ENCODE measurements at regions not wholly inside any gene's neighbourhood (a gene's known extent, or its start where the extent isn't known, plus 50 kb on each side); places are given as distances from the start of the nearest gene placed in this dataset.
"Not testable (repeated sequence)": the region's sequence is repeated elsewhere in the genome, so short reads cannot be mapped to it uniquely, and the experiment has no call there.

- POLR2A ChIA-PET (ENCODE audit: unreplicated experiment), result no interaction called here
- intact Hi-C loops (cut with micrococcal nuclease), result no loop called here
- no peak for DNase-seq
These were observed 89.0 kb upstream of the STOX2 start for GRCh38 chr4:183816077-183816476.

GRCh38 chr4:183816882-183817509 lies 88.1 kb upstream of the STOX2 start:
- Histone ChIP-seq H3K4me2 (ENCODE audit: low read length) (no peak overlapping the region), H3K79me2 (ENCODE audit: low read length) (no peaks in the 10 kb centered on the region), H4K20me1 (ENCODE audit: low read length) (no peaks in the 10 kb centered on the region), H3F3A (ENCODE audit: low read length, unreplicated experiment) (no peaks in the 10 kb centered on the region), H3K9ac (ENCODE audit: low read length) (no peak overlapping the region), H3K27ac (ENCODE audit: low read length) (no peak overlapping the region), H3K9me2 (replicated peaks; ENCODE audit: low read length) (no peaks in the 10 kb centered on the region), H3K36me3 (ENCODE audit: low read depth, low read length) (no peaks in the 10 kb centered on the region), H3K4me1 (ENCODE audit: insufficient read depth, low read length) (no peaks in the 10 kb centered on the region), H2AFZ (ENCODE audit: low read length) (no peak overlapping the region), H3K27me3 (ENCODE audit: low read length) (no peaks in the 10 kb centered on the region), H3K9me3 (ENCODE audit: low read length) (no peaks in the 10 kb centered on the region), H3K4me3 (ENCODE audit: low read length) (no peak overlapping the region)
- intact Hi-C loops (cut with micrococcal nuclease), result no loop called here
- DNase-seq (no peak), ATAC-seq (no peak)
- TF ChIP-seq EZH2phosphoT487 (IDR thresholded peaks at IDR 0.05; ENCODE audit: borderline replicate concordance, low read length), result no peak
- no peak for TF ChIP-seq EZH2 (IDR thresholded peaks at IDR 0.05; ENCODE audit: low read length, unreplicated experiment)
- no peak for TF ChIP-seq CTCF (conservative IDR thresholded peaks at IDR 0.05; ENCODE audit: low read depth, low read length)
- CTCF ChIA-PET, result no interaction called here
- POLR2A ChIA-PET (ENCODE audit: unreplicated experiment), result no interaction called here
- no TSS peak for BruUV-seq (replicated peaks)

More at GRCh38 chr4:183816077-183816476, 89.0 kb upstream of the STOX2 start:
- CTCF ChIA-PET, result no interaction called here
- no peaks in the 10 kb centered on the region for H3K9me2 ChIP-seq (replicated peaks; ENCODE audit: low read length)
- BruUV-seq (replicated peaks), result no TSS peak
- H3K79me2 ChIP-seq (ENCODE audit: low read length), result no peaks in the 10 kb centered on the region
- H3K4me2 ChIP-seq (ENCODE audit: low read length), result no peak overlapping the region
- H3K27me3 ChIP-seq (ENCODE audit: low read length), result no peaks in the 10 kb centered on the region
- no peaks in the 10 kb centered on the region for H3K36me3 ChIP-seq (ENCODE audit: low read depth, low read length)
- no peak overlapping the region for H3K9ac ChIP-seq (ENCODE audit: low read length)
- no peaks in the 10 kb centered on the region for H3K9me3 ChIP-seq (ENCODE audit: low read length)
- TF ChIP-seq EZH2phosphoT487 (IDR thresholded peaks at IDR 0.05; ENCODE audit: borderline replicate concordance, low read length), result no peak
- no peak for TF ChIP-seq CTCF (conservative IDR thresholded peaks at IDR 0.05; ENCODE audit: low read depth, low read length)
- TF ChIP-seq EZH2 (IDR thresholded peaks at IDR 0.05; ENCODE audit: low read length, unreplicated experiment), result no peak
- no peak overlapping the region for H3K27ac ChIP-seq (ENCODE audit: low read length)
- H4K20me1 ChIP-seq (ENCODE audit: low read length), result no peaks in the 10 kb centered on the region
- H3K4me3 ChIP-seq (ENCODE audit: low read length), result no peak overlapping the region
- no peak overlapping the region for H2AFZ ChIP-seq (ENCODE audit: low read length)
- no peaks in the 10 kb centered on the region for H3K4me1 ChIP-seq (ENCODE audit: insufficient read depth, low read length)
- H3F3A ChIP-seq (ENCODE audit: low read length, unreplicated experiment), result no peaks in the 10 kb centered on the region
- no peak for ATAC-seq

- intact Hi-C loops (cut with micrococcal nuclease); POLR2A ChIA-PET (ENCODE audit: unreplicated experiment); H3K9me2 ChIP-seq (replicated peaks; ENCODE audit: low read length): not testable (repeated sequence)
These were observed 86.5 kb upstream of the STOX2 start for GRCh38 chr4:183818591-183818990.

More at GRCh38 chr4:183818591-183818990, 86.5 kb upstream of the STOX2 start:
- H3K36me3 ChIP-seq (ENCODE audit: low read depth, low read length); DNase-seq; H2AFZ ChIP-seq (ENCODE audit: low read length); ATAC-seq; H3K4me1 ChIP-seq (ENCODE audit: insufficient read depth, low read length); H3K4me3 ChIP-seq (ENCODE audit: low read length); H4K20me1 ChIP-seq (ENCODE audit: low read length); H3F3A ChIP-seq (ENCODE audit: low read length, unreplicated experiment); H3K27ac ChIP-seq (ENCODE audit: low read length); CTCF ChIA-PET; H3K9me3 ChIP-seq (ENCODE audit: low read length); BruUV-seq (replicated peaks); H3K27me3 ChIP-seq (ENCODE audit: low read length); H3K9ac ChIP-seq (ENCODE audit: low read length); H3K4me2 ChIP-seq (ENCODE audit: low read length); H3K79me2 ChIP-seq (ENCODE audit: low read length): not testable (repeated sequence)
